Body of pancreas (tissue), 4 donors: ENCODE measurements at regions not wholly inside any gene's neighbourhood (a gene's known extent, or its start where the extent isn't known, plus 50 kb on each side); places are given as distances from the start of the nearest gene placed in this dataset.

Experiments used
- CTCF ChIP-seq, 7 experiments: fragments of 450-650 bp in 4 of 7; fragments of 200-600 bp in 3 of 7; sonication (generic) in 3 of 7; IDR thresholded peaks; one replicate each; pipeline ENCODE4 v1.5.1; 2016 to 2019; ENCODE audit warnings: antibody characterized with exemption in 7 of 7
- POLR2A ChIP-seq, 3 donors: fragments of 450-650 bp; IDR thresholded peaks; one replicate each; pipeline ENCODE4 v1.6.1; 2016; ENCODE audit warnings: antibody characterized with exemption in 3 of 3, mild to moderate bottlenecking in 2 of 3

GRCh38 chr17:17398943-17399926 is 77.6 kb upstream of the MED9 start:
- TF ChIP-seq CTCF (IDR thresholded peaks at IDR 0.05) (no peak), POLR2A (IDR thresholded peaks at IDR 0.05) (no peak)
